AG09309 (cell line): ENCODE measurements at regions not wholly inside any gene's neighbourhood (a gene's known extent, or its start where the extent isn't known, plus 50 kb on each side); places are given as distances from the start of the nearest gene placed in this dataset.

ENCODE experiments used
- DNase-seq: peaks from one replicate; pipeline ENCODE4 v3.0.0-alpha.2; 2010; ENCODE audit warnings: low read depth
- H3K4me3 ChIP-seq: 2 replicates; pipeline ENCODE4 v1.5.1; 2011; ENCODE audit warnings: mild to moderate bottlenecking, low read depth, low read length, moderate library complexity; ENCODE audit not compliant: control insufficient read depth
- CTCF ChIP-seq: IDR thresholded peaks from 2 replicates; pipeline ENCODE4 v1.5.1; 2011; ENCODE audit warnings: mild to moderate bottlenecking, low read depth, low read length, inconsistent platforms; ENCODE audit not compliant: insufficient read depth, control insufficient read depth; ENCODE audit errors: missing control alignments

GRCh38 chr5:168165977-168166376, 125.5 kb upstream of the WWC1 start:
- TF ChIP-seq CTCF = no peak
- no peak for DNase-seq
- H3K4me3 ChIP-seq = no peak overlapping the region

GRCh38 chr5:168167338-168167737, 124.1 kb upstream of the WWC1 start:
- no peak overlapping the region for H3K4me3 ChIP-seq
- no peak for TF ChIP-seq CTCF
- no peak for DNase-seq

- no peak overlapping the region for H3K4me3 ChIP-seq
- TF ChIP-seq CTCF = no peak
- DNase-seq = no peak
These were observed 122.3 kb upstream of the WWC1 start for GRCh38 chr5:168168978-168169698.

GRCh38 chr5:168169791-168170190, 121.7 kb upstream of the WWC1 start:
- no peak for DNase-seq
- TF ChIP-seq CTCF = no peak
- no peak overlapping the region for H3K4me3 ChIP-seq

- no peak for TF ChIP-seq CTCF
- no peak for DNase-seq
- H3K4me3 ChIP-seq = no peak overlapping the region
These were observed 119.3 kb upstream of the WWC1 start for GRCh38 chr5:168171901-168172759.

- TF ChIP-seq CTCF = no peak
- no peak for DNase-seq
- H3K4me3 ChIP-seq = no peak overlapping the region
These were observed 118.7 kb upstream of the WWC1 start for GRCh38 chr5:168172760-168173223.
